ENCODE measurements at regions not wholly inside any gene's neighbourhood (a gene's known extent, or its start where the extent isn't known, plus 50 kb on each side); places are given as distances from the start of the nearest gene placed in this dataset.

GRCh38 chr6:6376845-6377244, 56.4 kb upstream of the F13A1 start:
- no peak for DNase-seq

DNA sequence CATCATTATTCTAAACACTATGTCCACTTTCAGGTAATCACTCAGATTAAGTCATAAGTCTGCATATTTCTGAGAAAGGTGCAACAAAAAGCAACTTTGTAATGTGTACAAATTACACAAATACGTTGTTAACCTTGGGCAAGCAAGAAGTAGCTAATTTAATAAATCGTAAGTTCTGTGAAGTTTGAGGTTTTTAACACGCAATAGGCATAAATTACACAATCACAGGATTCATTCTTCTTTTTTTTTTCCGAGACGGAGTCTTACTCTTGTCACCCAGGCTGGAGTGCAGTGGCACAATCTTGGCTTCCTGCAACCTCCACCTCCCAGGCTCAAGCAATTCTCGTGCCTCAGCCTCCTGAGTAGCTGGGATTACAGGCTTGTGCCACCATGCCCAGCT, 57.2 kb upstream of the F13A1 start:
- no peak for DNase-seq

GRCh38 chr6:6379573-6379972, 59.1 kb upstream of the F13A1 start:
- no peak for DNase-seq

- no peak for DNase-seq
These were observed 64.1 kb upstream of the F13A1 start for GRCh38 chr6:6384520-6384919.

GRCh38 chr6:6386010-6386409, 65.5 kb upstream of the F13A1 start:
- no peak for DNase-seq

DNA sequence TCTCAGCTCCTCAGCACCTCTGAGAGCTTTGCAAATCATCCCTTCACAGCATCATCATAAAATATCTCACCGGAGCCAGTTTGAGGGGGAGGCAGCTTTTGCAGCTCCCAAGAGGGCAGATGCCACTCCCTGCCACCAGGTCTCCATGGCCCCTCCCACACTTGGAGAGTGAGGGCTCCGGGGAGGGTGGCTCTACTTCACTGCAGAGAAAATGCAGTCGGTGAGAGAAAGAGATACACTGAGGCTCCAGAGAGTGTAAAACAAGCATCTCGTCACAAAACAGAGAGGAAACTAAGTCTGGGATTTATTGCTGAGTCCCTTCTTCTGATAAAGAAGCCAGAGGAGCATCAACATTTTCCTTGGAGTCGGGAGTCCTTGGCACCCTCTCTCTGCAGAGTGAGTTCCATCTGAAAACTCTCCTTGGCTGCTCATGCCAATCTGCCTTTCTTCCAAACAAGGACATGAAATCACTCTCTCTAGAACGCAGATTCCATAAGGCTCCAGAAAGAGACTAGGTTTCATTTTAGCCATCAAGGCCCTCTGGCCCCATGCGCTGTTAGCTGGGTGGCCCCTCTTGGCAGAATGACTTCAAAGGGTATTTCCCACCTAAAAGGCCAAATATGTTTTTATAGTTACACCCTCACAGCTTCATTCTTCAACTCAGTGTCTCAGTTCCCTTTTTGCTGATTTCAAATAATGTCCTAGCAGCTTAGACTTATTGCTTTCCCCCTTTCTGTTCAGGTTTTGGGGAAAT, 70.6 kb upstream of the F13A1 start:
- no peak for DNase-seq

DNA sequence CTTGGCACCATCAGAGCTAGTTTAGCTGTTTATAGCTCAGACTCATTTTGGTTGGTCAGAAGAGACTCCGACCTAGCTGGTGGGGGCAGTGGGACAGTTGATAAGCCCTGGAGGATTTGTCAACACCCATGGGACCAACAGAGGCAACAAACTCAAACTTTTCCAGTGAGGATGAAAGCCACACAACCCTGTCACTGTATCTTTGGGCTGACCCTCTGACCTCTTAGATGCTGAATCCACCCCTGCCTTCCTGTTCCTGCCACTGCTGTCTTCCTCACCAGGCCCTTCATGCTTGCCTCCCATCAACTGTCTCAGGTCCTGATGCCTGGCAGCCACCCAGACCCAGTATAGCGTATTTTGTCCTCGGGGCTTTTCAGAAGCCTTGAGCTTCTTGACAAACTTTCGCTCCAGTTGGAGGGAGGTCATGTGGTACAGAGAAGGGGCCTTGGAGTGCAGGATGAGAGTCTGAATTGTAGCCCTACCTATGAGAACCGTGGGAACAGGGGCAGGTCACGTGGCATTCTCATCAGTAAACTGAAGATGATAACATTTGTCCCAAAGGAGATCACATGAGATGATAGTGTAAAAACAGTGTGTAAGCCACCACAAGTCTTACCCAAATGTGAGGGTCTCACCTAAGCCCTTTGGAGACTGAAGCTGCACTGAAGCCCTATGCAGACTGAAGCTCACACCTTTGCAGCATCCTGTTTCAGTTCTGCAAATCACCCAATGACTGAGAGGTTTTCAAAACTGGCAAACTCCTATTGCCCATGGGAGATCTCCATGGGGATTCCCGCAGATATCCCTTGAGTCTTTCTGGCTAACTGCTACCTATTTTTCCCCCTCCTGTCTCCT, 72.0 kb upstream of the F13A1 start:
- DNase-seq = no peak

DNA sequence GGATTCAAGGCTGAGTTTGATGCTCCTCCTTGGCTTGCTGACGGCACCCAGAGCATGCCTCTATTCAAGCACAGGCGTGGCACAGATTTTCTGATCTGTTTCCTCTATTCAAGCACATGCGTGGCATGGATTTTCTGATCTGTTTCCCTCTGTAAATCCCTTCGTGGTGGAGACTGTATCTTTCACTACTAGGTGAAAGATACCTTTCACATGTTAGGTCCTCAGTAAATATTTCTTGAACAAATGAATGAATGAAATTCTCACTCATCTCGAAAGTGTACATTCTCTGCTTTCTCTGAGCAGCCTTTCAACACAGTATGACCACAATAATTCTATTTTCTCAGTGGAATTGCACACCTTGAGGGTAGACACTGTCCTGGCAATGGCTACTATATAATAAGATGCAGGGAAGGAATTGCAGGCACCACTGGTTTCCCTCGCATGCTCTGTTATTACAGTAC, 72.6 kb upstream of the F13A1 start:
- DNase-seq = no peak

DNA sequence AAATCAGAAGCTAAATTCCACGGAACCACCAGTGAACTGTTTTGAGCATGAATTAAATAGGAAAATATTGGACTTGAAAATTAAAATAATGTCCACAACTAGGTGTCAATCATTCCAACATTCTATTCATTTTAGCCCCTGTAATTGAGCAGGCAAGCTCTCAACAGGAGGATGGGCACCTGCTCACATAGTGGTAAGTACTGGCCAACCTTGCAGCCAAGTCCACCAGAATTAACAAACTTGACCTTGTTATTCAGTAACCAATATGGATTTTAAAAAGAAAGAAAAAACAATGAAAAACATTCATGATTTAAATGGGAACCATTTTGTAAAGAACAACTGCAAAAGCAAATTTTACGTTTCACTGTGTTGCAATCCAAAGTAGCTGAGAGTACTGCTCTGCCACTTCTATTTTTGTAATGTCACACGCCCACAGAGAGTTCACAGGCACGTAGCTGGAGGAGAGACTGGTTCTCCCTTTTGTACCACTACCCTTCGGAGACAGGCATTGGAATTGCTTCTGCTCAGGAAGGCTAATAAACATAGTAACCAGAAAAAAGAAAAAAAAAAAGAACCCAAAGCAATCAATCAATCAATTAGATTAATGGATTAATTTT, 75.2 kb upstream of the F13A1 start:
- no peak for DNase-seq

- DNase-seq = no peak
These were observed 77.4 kb upstream of the F13A1 start for GRCh38 chr6:6397842-6398241.

DNA sequence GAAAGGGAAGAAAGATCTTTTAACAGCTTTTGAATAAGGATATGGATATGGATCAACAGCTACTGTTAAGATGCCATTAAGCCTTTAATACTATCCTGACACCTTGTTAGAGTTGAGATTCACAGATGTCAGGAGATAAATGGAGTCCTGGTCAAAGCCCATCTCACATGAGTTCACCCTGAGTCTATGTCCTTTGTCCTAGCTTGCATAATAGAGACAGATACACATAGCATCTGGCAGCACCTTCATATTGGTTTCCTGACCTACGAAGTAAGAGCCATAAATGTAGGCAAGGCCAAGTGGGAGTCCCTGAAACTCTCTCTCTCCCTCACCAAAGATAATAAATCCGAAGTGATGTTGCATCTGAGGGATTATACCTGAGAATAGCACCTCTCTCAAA, 79.1 kb upstream of the F13A1 start:
- no peak for DNase-seq

- DNase-seq = no peak
These were observed 80.9 kb upstream of the F13A1 start for GRCh38 chr6:6401401-6401800.

- no peak for DNase-seq
These were observed 81.5 kb upstream of the F13A1 start for GRCh38 chr6:6402006-6402405.

DNA sequence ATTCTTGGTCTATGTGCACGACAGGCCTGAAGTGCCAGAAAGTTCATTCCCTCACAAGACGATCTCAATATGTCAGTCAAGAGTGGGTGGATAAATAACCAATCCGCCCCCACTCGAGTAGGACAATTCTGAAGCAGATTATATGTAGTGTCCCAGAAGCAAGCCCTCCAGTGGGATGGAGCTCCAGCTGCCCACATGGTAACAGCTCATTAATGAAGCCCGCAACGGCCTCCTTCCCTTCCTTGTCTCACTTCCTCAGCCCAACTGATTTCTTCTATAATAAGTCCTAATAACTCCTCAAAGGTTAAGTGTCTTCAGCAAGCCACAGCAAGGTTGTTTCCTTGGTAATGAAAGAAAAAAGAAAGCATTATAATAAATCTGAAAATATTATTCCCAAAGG, 82.1 kb upstream of the F13A1 start:
- no peak for DNase-seq

GRCh38 chr6:6405031-6405430, 84.6 kb upstream of the F13A1 start:
- no peak for DNase-seq

GRCh38 chr6:6405997-6406714, 85.7 kb upstream of the F13A1 start:
- no peak for DNase-seq

- no peak for DNase-seq
These were observed 86.2 kb upstream of the F13A1 start for GRCh38 chr6:6406715-6407070.

DNA sequence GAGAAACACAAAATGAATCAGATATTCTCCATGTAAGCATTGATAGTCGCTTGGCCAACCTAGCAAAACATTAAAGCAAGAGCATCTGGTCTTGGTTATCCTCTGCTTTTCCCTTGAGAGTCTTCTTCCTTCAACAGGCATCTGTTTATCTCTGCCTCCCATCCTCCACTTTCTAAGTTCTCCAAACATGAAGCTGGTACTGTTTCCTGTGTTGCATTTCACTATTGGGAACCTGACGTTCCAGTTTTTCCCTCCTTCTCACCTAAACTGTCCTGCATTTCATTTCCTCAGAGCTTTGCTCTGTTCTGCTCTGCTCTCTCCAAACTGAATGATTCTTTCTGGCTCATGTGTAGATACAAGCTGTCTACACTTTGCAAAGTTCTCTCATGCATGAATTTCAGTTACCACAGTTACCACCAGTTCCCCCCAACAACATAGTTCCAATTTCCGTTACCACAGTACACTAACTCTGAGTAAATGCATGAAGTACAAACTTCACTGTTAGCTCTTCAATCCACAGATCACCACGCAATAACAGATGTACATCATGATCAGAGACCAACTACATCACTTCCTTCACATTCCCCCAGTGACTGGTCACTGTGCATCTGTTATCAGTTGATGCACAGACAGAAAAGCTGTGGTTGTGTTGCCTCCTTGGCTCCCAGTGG, 86.7 kb upstream of the F13A1 start:
- peak; percentile 47 for DNase-seq

DNA sequence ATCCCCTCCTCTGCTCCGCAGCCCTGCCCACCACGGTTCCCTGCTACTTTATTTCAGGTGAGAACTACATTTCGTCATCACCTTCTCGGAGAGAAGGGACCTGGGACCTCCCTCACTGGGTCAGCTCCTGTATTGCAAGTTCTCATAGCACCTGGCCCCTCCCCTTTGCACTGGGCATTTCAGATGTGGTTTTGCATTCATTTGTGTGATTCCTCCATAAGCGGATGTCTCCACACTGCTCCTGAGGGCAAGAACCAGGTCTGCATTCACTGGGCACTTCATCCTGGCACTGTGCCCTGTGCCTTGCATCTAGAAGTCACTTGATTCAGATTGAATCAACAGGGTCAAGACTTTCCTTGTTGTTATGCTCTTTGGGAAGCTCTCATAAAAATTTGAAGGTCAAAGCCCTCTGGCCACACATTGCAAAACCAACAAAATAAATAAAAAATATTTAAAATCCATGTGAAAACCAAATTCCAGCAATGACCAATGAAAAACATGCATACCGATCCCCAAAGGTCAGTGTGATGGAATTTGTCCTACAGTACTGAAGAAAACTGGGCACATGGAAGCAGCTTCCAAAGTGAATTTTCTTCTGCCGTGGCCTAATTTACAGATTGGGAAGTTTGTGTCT, 89.1 kb upstream of the F13A1 start:
- no peak for DNase-seq

GRCh38 chr6:6411115-6411514, 90.7 kb upstream of the F13A1 start:
- DNase-seq = no peak

DNA sequence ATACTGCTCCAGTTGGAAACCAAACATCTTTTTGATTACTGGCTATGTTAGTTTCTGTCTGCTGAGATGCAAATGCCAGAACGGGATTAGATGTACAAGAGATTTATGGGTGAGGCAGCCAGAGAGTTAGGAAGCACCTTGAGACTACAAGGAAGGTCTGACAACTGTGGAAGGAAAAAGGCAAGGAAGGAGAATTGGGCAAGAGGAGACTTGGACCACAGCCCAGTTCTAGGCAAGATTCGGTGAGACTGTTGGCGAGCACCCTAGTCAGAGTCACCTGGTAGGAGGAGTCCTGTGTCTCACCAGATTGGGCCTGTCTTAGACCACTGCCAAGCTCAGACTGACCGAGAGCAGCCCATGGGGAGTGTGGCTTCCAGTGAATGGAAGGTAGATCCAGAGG, 91.8 kb upstream of the F13A1 start:
- DNase-seq = no peak

- no peak for DNase-seq
These were observed 92.2 kb upstream of the F13A1 start for GRCh38 chr6:6412700-6413099.

Measured in NCI-H1694 treated with DMSO at 0.1 percent for 48 hours (cell line).